Upper lobe of left lung (tissue), 6 donors: ENCODE measurements at regions not wholly inside any gene's neighbourhood (a gene's known extent, or its start where the extent isn't known, plus 50 kb on each side); places are given as distances from the start of the nearest gene placed in this dataset.

Experiments
- ATAC-seq, 2 donors: fragments of 200-7000 bp; cut with Tn5 transposase; one replicate each; pipeline ENCODE4 v1.9.1; 2022; ENCODE audit warnings: mild to moderate bottlenecking in 2 of 2, moderate library complexity in 2 of 2; ENCODE audit not compliant: low FRiP score in 2 of 2
- DNase-seq, 2 donors: peaks; one replicate each; pipeline ENCODE4 v3.0.0-alpha.2; 2019 to 2020
- H3K27ac ChIP-seq, 4 donors: fragments of 200-600 bp; sonication (generic); one replicate each; pipeline ENCODE4 v1.5.1; 2016 to 2019
- H3K27me3 ChIP-seq, 4 donors: fragments of 200-600 bp; sonication (generic); one replicate each; pipeline ENCODE4 v1.5.1; 2017 to 2019
- H3K36me3 ChIP-seq, 4 donors: fragments of 200-600 bp; sonication (generic); one replicate each; pipeline ENCODE4 v1.5.1; 2016 to 2019
- H3K4me1 ChIP-seq, 4 donors: fragments of 200-600 bp; sonication (generic); one replicate each; pipeline ENCODE4 v1.5.1; 2018 to 2019
- H3K4me3 ChIP-seq, 4 donors: fragments of 200-600 bp; sonication (generic); one replicate each; pipeline ENCODE4 v1.5.1; 2017 to 2019; ENCODE audit warnings: mild to moderate bottlenecking in 2 of 4, moderate library complexity in 1 of 4
- H3K9me3 ChIP-seq, 4 donors: fragments of 200-600 bp; sonication (generic); one replicate each; pipeline ENCODE4 v1.5.1; 2018 to 2019
- EP300 ChIP-seq, 4 donors: sonication (generic); formaldehyde crosslinking; IDR thresholded peaks; one replicate each; pipeline ENCODE4 v1.5.1; 2017; ENCODE audit warnings: antibody characterized with exemption in 4 of 4, control low read depth in 2 of 4
- POLR2A ChIP-seq, 4 donors: fragments of 450-650 bp; IDR thresholded peaks; one replicate each; pipeline ENCODE4 v1.5.1; 2016 to 2017; ENCODE audit warnings: antibody characterized with exemption in 4 of 4, mild to moderate bottlenecking in 2 of 4
- POLR2AphosphoS5 ChIP-seq, 2 donors: sonication (generic); formaldehyde crosslinking; IDR thresholded peaks; one replicate each; pipeline ENCODE4 v1.5.1; 2017; ENCODE audit warnings: antibody characterized with exemption in 2 of 2
- WGBS, 2 donors: methylation state at CpG; one replicate each; pipeline ENCODE4 v1.1.5; 2017 to 2018; 5-methylcytosine and 5-hydroxymethylcytosine counted together
- TF ChIP-seq, protein P1 (sequence below), 6 experiments: fragments of 450-650 bp in 4 of 6; fragments of 200-600 bp in 2 of 6; sonication (generic) in 2 of 6; IDR thresholded peaks; one replicate each; pipeline ENCODE4 v1.5.1; 2016 to 2019; ENCODE audit warnings: antibody characterized with exemption in 6 of 6
- donor health status: DM: no; HTN: no; CAD: no; lungs with moderate emphysema.
- donor health status: DM: no; HTN: yes; CAD: no; lungs with severe emphysema.

- ATAC-seq (no peak), DNase-seq (no peak)
- no peaks in the 10 kb centered on the region for H3K9me3 ChIP-seq
- no peak overlapping the region for H3K4me3 ChIP-seq
- 82% methylated on average over 5 of the region's 5 CpGs for WGBS, 2 donors
- no peaks in the 10 kb centered on the region for H3K4me1 ChIP-seq
- peaks cover 8 to 52% (median 40%) of the 10 kb centered on the region in 4 donors for H3K36me3 ChIP-seq
- H3K27me3 ChIP-seq = no peaks in the 10 kb centered on the region
- H3K27ac ChIP-seq = no peak overlapping the region
- TF ChIP-seq, protein P1, sequence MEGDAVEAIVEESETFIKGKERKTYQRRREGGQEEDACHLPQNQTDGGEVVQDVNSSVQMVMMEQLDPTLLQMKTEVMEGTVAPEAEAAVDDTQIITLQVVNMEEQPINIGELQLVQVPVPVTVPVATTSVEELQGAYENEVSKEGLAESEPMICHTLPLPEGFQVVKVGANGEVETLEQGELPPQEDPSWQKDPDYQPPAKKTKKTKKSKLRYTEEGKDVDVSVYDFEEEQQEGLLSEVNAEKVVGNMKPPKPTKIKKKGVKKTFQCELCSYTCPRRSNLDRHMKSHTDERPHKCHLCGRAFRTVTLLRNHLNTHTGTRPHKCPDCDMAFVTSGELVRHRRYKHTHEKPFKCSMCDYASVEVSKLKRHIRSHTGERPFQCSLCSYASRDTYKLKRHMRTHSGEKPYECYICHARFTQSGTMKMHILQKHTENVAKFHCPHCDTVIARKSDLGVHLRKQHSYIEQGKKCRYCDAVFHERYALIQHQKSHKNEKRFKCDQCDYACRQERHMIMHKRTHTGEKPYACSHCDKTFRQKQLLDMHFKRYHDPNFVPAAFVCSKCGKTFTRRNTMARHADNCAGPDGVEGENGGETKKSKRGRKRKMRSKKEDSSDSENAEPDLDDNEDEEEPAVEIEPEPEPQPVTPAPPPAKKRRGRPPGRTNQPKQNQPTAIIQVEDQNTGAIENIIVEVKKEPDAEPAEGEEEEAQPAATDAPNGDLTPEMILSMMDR (IDR thresholded peaks at IDR 0.05) = no peak
- no peak for TF ChIP-seq POLR2A (IDR thresholded peaks at IDR 0.05)
- no peak for TF ChIP-seq EP300 (IDR thresholded peaks at IDR 0.05)
- no peak for TF ChIP-seq POLR2AphosphoS5 (IDR thresholded peaks at IDR 0.05)
Observed at GRCh38 chr14:95440496-95440895, 76.0 kb downstream of the SYNE3 start.

- no peak for DNase-seq
- 87 to 88% methylated on average over 9 to 14 of the region's 14 CpGs for WGBS, 2 donors
- H3K36me3 ChIP-seq = peaks cover 8 to 51% (median 38%) of the 10 kb centered on the region in 4 donors
Observed at GRCh38 chr14:95439881-95440280, 76.6 kb downstream of the SYNE3 start.

DNA sequence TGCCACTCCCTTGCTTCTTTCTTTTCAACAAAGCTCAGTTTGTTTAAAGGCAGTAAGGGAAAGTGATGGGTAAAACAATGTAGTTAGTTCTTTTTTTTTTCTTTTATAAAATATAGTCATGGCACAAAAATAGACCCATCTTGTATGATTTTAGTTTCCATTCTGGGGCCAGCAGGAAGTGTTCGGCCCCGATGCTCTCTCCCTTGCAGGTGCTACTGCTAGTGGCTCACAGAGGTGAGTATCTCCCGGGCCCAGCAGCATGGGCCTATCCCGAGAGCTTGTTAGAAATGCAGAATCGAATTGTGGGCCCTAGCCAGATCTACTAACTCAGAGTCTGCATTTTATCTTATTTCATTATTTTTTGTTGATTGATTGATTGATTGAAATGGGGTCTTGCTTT is 78.7 kb downstream of the SYNE3 start:
- H3K4me3 ChIP-seq = no peak overlapping the region
- no peak overlapping the region for H3K27ac ChIP-seq
- no peak for DNase-seq
- 92 to 96% methylated on average over 5 of the region's 5 CpGs for WGBS, 2 donors
- TF ChIP-seq POLR2AphosphoS5 (IDR thresholded peaks at IDR 0.05) = no peak
- no peak for TF ChIP-seq POLR2A (IDR thresholded peaks at IDR 0.05)
- TF ChIP-seq, protein P1 (IDR thresholded peaks at IDR 0.05) = no peak
- TF ChIP-seq EP300 (IDR thresholded peaks at IDR 0.05) = no peak
- H3K27me3 ChIP-seq = no peaks in the 10 kb centered on the region
- no peak for ATAC-seq
- peaks cover 8 to 65% (median 47%) of the 10 kb centered on the region in 4 donors for H3K36me3 ChIP-seq
- H3K9me3 ChIP-seq = no peaks in the 10 kb centered on the region
- no peaks in the 10 kb centered on the region for H3K4me1 ChIP-seq

More at GRCh38 chr14:95439881-95440280, 76.6 kb downstream of the SYNE3 start:
- Histone ChIP-seq H3K27me3 (no peaks in the 10 kb centered on the region), H3K4me1 (no peaks in the 10 kb centered on the region), H3K27ac (no peak overlapping the region), H3K9me3 (no peaks in the 10 kb centered on the region), H3K4me3 (no peak overlapping the region)
- TF ChIP-seq, protein P1 (IDR thresholded peaks at IDR 0.05) = no peak
- no peak for TF ChIP-seq EP300 (IDR thresholded peaks at IDR 0.05)
- TF ChIP-seq POLR2AphosphoS5 (IDR thresholded peaks at IDR 0.05) = no peak
- no peak for TF ChIP-seq POLR2A (IDR thresholded peaks at IDR 0.05)
- ATAC-seq = no peak

DNA sequence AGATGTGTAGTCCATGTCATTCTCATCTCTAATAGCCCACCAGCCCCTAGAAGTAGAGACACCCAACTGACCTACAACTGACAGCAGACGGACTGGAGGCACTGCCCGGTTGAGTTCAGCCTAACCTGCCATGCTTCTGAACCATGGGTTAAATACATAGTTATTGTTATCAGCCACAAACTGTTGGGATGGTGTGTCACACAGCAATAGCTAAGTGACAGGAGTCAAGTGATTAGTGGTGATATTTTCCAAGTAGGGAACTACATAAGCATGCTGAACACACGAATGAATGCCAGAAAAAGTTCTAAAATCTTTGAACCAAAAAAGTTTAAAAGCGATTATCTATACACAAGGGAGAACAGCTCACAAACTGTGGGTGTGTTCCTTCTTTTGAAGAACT is 80.1 kb downstream of the SYNE3 start:
- 82 to 86% methylated on average over 4 of the region's 4 CpGs for WGBS, 2 donors
- H3K27ac ChIP-seq = no peak overlapping the region
- peaks cover 8 to 78% (median 52%) of the 10 kb centered on the region in 4 donors for H3K36me3 ChIP-seq
- ATAC-seq (no peak), DNase-seq (no peak)
- H3K27me3 ChIP-seq = no peaks in the 10 kb centered on the region
- TF ChIP-seq, protein P1 (IDR thresholded peaks at IDR 0.05) = no peak
- TF ChIP-seq POLR2A (IDR thresholded peaks at IDR 0.05) (no peak), EP300 (IDR thresholded peaks at IDR 0.05) (no peak), POLR2AphosphoS5 (IDR thresholded peaks at IDR 0.05) (no peak)
- H3K4me1 ChIP-seq = no peaks in the 10 kb centered on the region
- no peaks in the 10 kb centered on the region for H3K9me3 ChIP-seq
- no peak overlapping the region for H3K4me3 ChIP-seq

- Histone ChIP-seq H3K9me3 (no peaks in the 10 kb centered on the region), H3K4me1 (no peaks in the 10 kb centered on the region), H3K27me3 (no peaks in the 10 kb centered on the region), H3K36me3 (peaks cover 8 to 90% (median 46%) of the 10 kb centered on the region in 4 donors), H3K27ac (no peak overlapping the region), H3K4me3 (no peak overlapping the region)
- TF ChIP-seq POLR2AphosphoS5 (IDR thresholded peaks at IDR 0.05) = no peak
- no peak for TF ChIP-seq POLR2A (IDR thresholded peaks at IDR 0.05)
- no peak for TF ChIP-seq EP300 (IDR thresholded peaks at IDR 0.05)
- TF ChIP-seq, protein P1 (IDR thresholded peaks at IDR 0.05) = no peak
- WGBS, 2 donors = 70 to 73% methylated on average over 1 of the region's 1 CpG
- no peak for ATAC-seq
- no peak for DNase-seq
Observed at GRCh38 chr14:95434121-95434520, 82.3 kb downstream of the SYNE3 start.
